ENCODE measurements at regions not wholly inside any gene's neighbourhood (a gene's known extent, or its start where the extent isn't known, plus 50 kb on each side); places are given as distances from the start of the nearest gene placed in this dataset.

DNA sequence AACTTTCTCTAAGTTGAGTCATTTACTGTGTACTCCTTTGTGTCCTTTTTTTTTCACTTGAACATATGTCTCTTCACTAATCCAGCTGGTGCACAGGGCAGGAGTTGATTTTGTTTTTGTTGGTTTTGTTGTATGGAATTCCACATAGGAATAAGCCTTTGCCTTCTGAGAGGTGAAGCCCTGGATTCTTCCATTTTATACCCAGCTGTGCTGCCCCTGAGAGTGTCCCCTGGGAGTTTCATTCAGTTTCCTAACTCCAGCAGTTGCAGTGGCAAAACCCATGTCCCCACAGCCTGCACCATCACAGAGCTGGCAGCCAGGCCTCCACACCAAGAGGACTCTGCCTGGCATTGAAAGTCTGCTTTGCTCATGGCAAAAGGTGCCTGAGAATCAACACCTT, 107.3 kb upstream of the SYNDIG1 start:
- TF ChIP-seq POLR2A (IDR thresholded peaks at IDR 0.05; ENCODE audit: low read depth, low read length) (no peak), TAF1 (IDR thresholded peaks at IDR 0.05; ENCODE audit: borderline replicate concordance, low read depth, low read length) (no peak), POLR2AphosphoS5 (IDR thresholded peaks at IDR 0.05; ENCODE audit: low read depth, low read length) (no peak)
